ENCODE measurements at regions not wholly inside any gene's neighbourhood (a gene's known extent, or its start where the extent isn't known, plus 50 kb on each side); places are given as distances from the start of the nearest gene placed in this dataset.

DNA sequence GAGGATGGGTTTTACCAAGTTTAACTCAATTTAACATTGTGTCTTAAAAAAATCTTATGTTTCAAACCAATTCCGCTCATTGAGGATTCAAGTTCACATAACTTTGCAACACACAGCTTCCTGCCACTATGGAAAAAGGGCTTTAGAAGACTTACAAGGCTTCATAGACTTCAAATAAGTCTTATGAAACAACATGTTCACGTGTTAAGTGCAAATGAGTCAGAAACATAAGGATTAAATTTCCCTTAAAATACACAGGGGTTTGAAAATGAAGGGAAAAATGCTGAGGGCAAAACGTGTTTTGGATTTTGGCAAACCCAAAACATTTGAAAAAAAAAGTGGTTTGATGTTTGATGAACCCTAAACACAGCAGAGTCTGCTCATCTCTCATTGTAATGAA lies 364.8 kb downstream of the BMP4 start:
- Histone ChIP-seq H4K8ac (ENCODE audit: low read length) (no peak overlapping the region), H2AK5ac (ENCODE audit: low read length, severe bottlenecking) (no peak overlapping the region), H3K36me3 (ENCODE audit: control insufficient read depth in 1 of 2, insufficient read depth in 2 of 2, low read depth in 1 of 2, low read length in 2 of 2) (no peaks in the 10 kb centered on the region), H3K9ac (ENCODE audit: low read length) (no peak overlapping the region), H3K4me3 (ENCODE audit: insufficient read depth in 1 of 2, low read depth in 1 of 2, low read length in 2 of 2) (no peak overlapping the region), H2AFZ (ENCODE audit: low read depth, low read length) (no peak overlapping the region), H3K27me3 (ENCODE audit: control insufficient read depth in 1 of 2, insufficient read depth in 1 of 2, low read length in 2 of 2) (no peaks in the 10 kb centered on the region), H3K23ac (ENCODE audit: low read length in 2 of 2) (no peak overlapping the region), H4K91ac (ENCODE audit: low read length) (no peak overlapping the region), H3K4me2 (ENCODE audit: low read length, poor library complexity, severe bottlenecking) (no peak overlapping the region), H3K27ac (ENCODE audit: low read length, poor library complexity, severe bottlenecking) (no peak overlapping the region), H3K4me1 (ENCODE audit: control insufficient read depth, insufficient read depth, low read depth, low read length) (peaks cover 1% of the 10 kb centered on the region), H2BK12ac (ENCODE audit: low read length in 2 of 2) (no peak overlapping the region), H2BK120ac (ENCODE audit: low read depth, low read length) (no peak overlapping the region), H3K18ac (ENCODE audit: low read depth in 1 of 2, low read length in 2 of 2) (no peak overlapping the region), H2BK15ac (ENCODE audit: low read depth, poor library complexity, severe bottlenecking) (no peak overlapping the region), H2BK5ac (ENCODE audit: low read depth, low read length, poor library complexity, severe bottlenecking) (no peak overlapping the region), H3K79me1 (replicated peaks; ENCODE audit: low read length, poor library complexity, severe bottlenecking) (no peaks in the 10 kb centered on the region), H3K9me3 (ENCODE audit: control insufficient read depth, low read length) (no peaks in the 10 kb centered on the region), H3K4ac (ENCODE audit: low read depth in 1 of 2, low read length in 2 of 2) (no peak overlapping the region), H3K14ac (ENCODE audit: low read length in 2 of 2) (no peak overlapping the region)
- no peak for DNase-seq
- WGBS: 72% methylated on average over 2 of the region's 3 CpGs

DNA sequence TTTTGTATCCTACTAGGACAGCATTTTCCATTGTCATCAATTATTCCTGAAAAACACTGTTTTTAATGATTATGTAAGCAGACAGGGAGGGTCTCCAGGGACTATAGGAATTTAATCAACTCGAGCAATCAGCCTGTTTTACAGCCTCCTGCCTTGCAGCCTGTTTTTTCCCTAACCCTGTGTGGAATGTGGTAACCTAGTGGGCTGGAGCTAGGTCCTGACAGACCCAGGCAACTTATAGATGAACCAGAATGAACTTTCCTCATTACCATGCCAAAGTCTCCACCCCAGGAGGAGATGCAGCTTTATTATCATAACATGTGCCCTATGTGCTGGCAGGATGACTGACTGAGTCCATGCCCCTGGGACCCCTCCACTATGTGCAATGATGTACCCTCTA lies 375.1 kb downstream of the BMP4 start:
- Histone ChIP-seq H3K14ac (ENCODE audit: low read length in 2 of 2) (no peak overlapping the region), H3K79me1 (replicated peaks; ENCODE audit: low read length, poor library complexity, severe bottlenecking) (no peaks in the 10 kb centered on the region), H3K23ac (ENCODE audit: low read length in 2 of 2) (no peak overlapping the region), H2AK5ac (ENCODE audit: low read length, severe bottlenecking) (no peak overlapping the region), H3K4me3 (ENCODE audit: insufficient read depth in 1 of 2, low read depth in 1 of 2, low read length in 2 of 2) (no peak overlapping the region), H2BK15ac (ENCODE audit: low read depth, poor library complexity, severe bottlenecking) (no peak overlapping the region), H3K9ac (ENCODE audit: low read length) (no peak overlapping the region), H3K9me3 (ENCODE audit: control insufficient read depth, low read length) (peaks cover 4% of the 10 kb centered on the region), H3K27ac (ENCODE audit: low read length, poor library complexity, severe bottlenecking) (no peak overlapping the region), H4K8ac (ENCODE audit: low read length) (no peak overlapping the region), H2BK12ac (ENCODE audit: low read length in 2 of 2) (no peak overlapping the region), H3K18ac (ENCODE audit: low read depth in 1 of 2, low read length in 2 of 2) (no peak overlapping the region), H4K91ac (ENCODE audit: low read length) (peak overlapping the region; percentile 61), H3K4me2 (ENCODE audit: low read length, poor library complexity, severe bottlenecking) (no peak overlapping the region), H3K4me1 (ENCODE audit: control insufficient read depth, insufficient read depth, low read depth, low read length) (no peaks in the 10 kb centered on the region), H2BK5ac (ENCODE audit: low read depth, low read length, poor library complexity, severe bottlenecking) (no peak overlapping the region), H2BK120ac (ENCODE audit: low read depth, low read length) (no peak overlapping the region), H3K4ac (ENCODE audit: low read depth in 1 of 2, low read length in 2 of 2) (no peak overlapping the region), H3K36me3 (ENCODE audit: control insufficient read depth in 1 of 2, insufficient read depth in 2 of 2, low read depth in 1 of 2, low read length in 2 of 2) (no peaks in the 10 kb centered on the region), H3K27me3 (ENCODE audit: control insufficient read depth in 1 of 2, insufficient read depth in 1 of 2, low read length in 2 of 2) (no peaks in the 10 kb centered on the region), H2AFZ (ENCODE audit: low read depth, low read length) (peak overlapping the region; percentile 11)
- no peak for DNase-seq
- WGBS: 25% methylated on average over 1 of the region's 1 CpG

- Histone ChIP-seq H3K27me3 (ENCODE audit: control insufficient read depth in 1 of 2, insufficient read depth in 1 of 2, low read length in 2 of 2) (no peaks in the 10 kb centered on the region), H2BK120ac (ENCODE audit: low read depth, low read length) (no peak overlapping the region), H3K4me3 (ENCODE audit: insufficient read depth in 1 of 2, low read depth in 1 of 2, low read length in 2 of 2) (no peak overlapping the region), H2AFZ (ENCODE audit: low read depth, low read length) (no peak overlapping the region), H4K91ac (ENCODE audit: low read length) (no peak overlapping the region), H3K9ac (ENCODE audit: low read length) (no peak overlapping the region), H3K23ac (ENCODE audit: low read length in 2 of 2) (no peak overlapping the region), H3K4me1 (ENCODE audit: control insufficient read depth, insufficient read depth, low read depth, low read length) (no peaks in the 10 kb centered on the region), H3K4ac (ENCODE audit: low read depth in 1 of 2, low read length in 2 of 2) (peak overlapping the region in 1 of 2 experiments; percentile 60), H3K9me3 (ENCODE audit: control insufficient read depth, low read length) (no peaks in the 10 kb centered on the region), H2BK5ac (ENCODE audit: low read depth, low read length, poor library complexity, severe bottlenecking) (no peak overlapping the region), H3K27ac (ENCODE audit: low read length, poor library complexity, severe bottlenecking) (no peak overlapping the region), H3K14ac (ENCODE audit: low read length in 2 of 2) (no peak overlapping the region), H2BK12ac (ENCODE audit: low read length in 2 of 2) (no peak overlapping the region), H4K8ac (ENCODE audit: low read length) (peak overlapping the region; percentile 41), H2AK5ac (ENCODE audit: low read length, severe bottlenecking) (no peak overlapping the region), H2BK15ac (ENCODE audit: low read depth, poor library complexity, severe bottlenecking) (no peak overlapping the region), H3K18ac (ENCODE audit: low read depth in 1 of 2, low read length in 2 of 2) (peak overlapping the region; percentile 14 to 46), H3K36me3 (ENCODE audit: control insufficient read depth in 1 of 2, insufficient read depth in 2 of 2, low read depth in 1 of 2, low read length in 2 of 2) (no peaks in the 10 kb centered on the region), H3K79me1 (replicated peaks; ENCODE audit: low read length, poor library complexity, severe bottlenecking) (no peaks in the 10 kb centered on the region), H3K4me2 (ENCODE audit: low read length, poor library complexity, severe bottlenecking) (no peak overlapping the region)
- WGBS: 78% methylated on average over 2 of the region's 5 CpGs
- peak; percentile 18 for DNase-seq
These were observed 384.8 kb downstream of the BMP4 start for GRCh38 chr14:53571641-53572328.

- Histone ChIP-seq H4K8ac (ENCODE audit: low read length) (peak overlapping the region; percentile 27), H3K36me3 (ENCODE audit: control insufficient read depth in 1 of 2, insufficient read depth in 2 of 2, low read depth in 1 of 2, low read length in 2 of 2) (no peaks in the 10 kb centered on the region), H4K91ac (ENCODE audit: low read length) (no peak overlapping the region), H3K18ac (ENCODE audit: low read depth in 1 of 2, low read length in 2 of 2) (no peak overlapping the region), H3K79me1 (replicated peaks; ENCODE audit: low read length, poor library complexity, severe bottlenecking) (no peaks in the 10 kb centered on the region), H3K23ac (ENCODE audit: low read length in 2 of 2) (no peak overlapping the region), H3K4me3 (ENCODE audit: insufficient read depth in 1 of 2, low read depth in 1 of 2, low read length in 2 of 2) (no peak overlapping the region), H3K4ac (ENCODE audit: low read depth in 1 of 2, low read length in 2 of 2) (peak overlapping the region in 1 of 2 experiments; percentile 38), H3K9me3 (ENCODE audit: control insufficient read depth, low read length) (no peaks in the 10 kb centered on the region), H3K4me2 (ENCODE audit: low read length, poor library complexity, severe bottlenecking) (no peak overlapping the region), H2AK5ac (ENCODE audit: low read length, severe bottlenecking) (no peak overlapping the region), H2BK120ac (ENCODE audit: low read depth, low read length) (no peak overlapping the region), H2AFZ (ENCODE audit: low read depth, low read length) (no peak overlapping the region), H3K4me1 (ENCODE audit: control insufficient read depth, insufficient read depth, low read depth, low read length) (no peaks in the 10 kb centered on the region), H2BK5ac (ENCODE audit: low read depth, low read length, poor library complexity, severe bottlenecking) (no peak overlapping the region), H3K27ac (ENCODE audit: low read length, poor library complexity, severe bottlenecking) (no peak overlapping the region), H3K27me3 (ENCODE audit: control insufficient read depth in 1 of 2, insufficient read depth in 1 of 2, low read length in 2 of 2) (no peaks in the 10 kb centered on the region), H3K14ac (ENCODE audit: low read length in 2 of 2) (no peak overlapping the region), H3K9ac (ENCODE audit: low read length) (no peak overlapping the region), H2BK12ac (ENCODE audit: low read length in 2 of 2) (peak overlapping the region in 1 of 2 experiments; percentile 68), H2BK15ac (ENCODE audit: low read depth, poor library complexity, severe bottlenecking) (no peak overlapping the region)
- 85% methylated on average over 8 of the region's 9 CpGs for WGBS
- DNase-seq: peak; percentile 14
These were observed 385.9 kb downstream of the BMP4 start for GRCh38 chr14:53570411-53571387.
